Testis (tissue), 2 donors: ENCODE measurements at regions not wholly inside any gene's neighbourhood (a gene's known extent, or its start where the extent isn't known, plus 50 kb on each side); places are given as distances from the start of the nearest gene placed in this dataset.

Experiments
- DNase-seq: peaks from one replicate; pipeline ENCODE4 v3.0.0-alpha.2; 2019
- H3K27ac ChIP-seq, 2 donors: fragments of 200-600 bp; sonication (generic); one replicate each; pipeline ENCODE4 v1.5.1; 2019
- H3K27me3 ChIP-seq: fragments of 200-600 bp; sonication (generic); one replicate; pipeline ENCODE4 v1.5.1; 2019
- H3K36me3 ChIP-seq: fragments of 200-600 bp; sonication (generic); one replicate; pipeline ENCODE4 v1.5.1; 2017; ENCODE audit warnings: low read depth; ENCODE audit errors: missing control alignments
- H3K4me1 ChIP-seq: fragments of 200-600 bp; sonication (generic); one replicate; pipeline ENCODE4 v1.5.1; 2019
- H3K4me3 ChIP-seq, 2 donors: fragments of 200-600 bp; sonication (generic); one replicate each; pipeline ENCODE4 v1.5.1; 2017 to 2019
- H3K9me3 ChIP-seq: fragments of 200-600 bp; sonication (generic); one replicate; pipeline ENCODE4 v1.5.1; 2017
- CTCF ChIP-seq, 3 experiments: fragments of 450-650 bp in 2 of 3; fragments of 200-600 bp in 1 of 3; sonication (generic) in 1 of 3; IDR thresholded peaks; one replicate each; pipeline ENCODE4 v1.5.1; 2016 to 2019; ENCODE audit warnings: antibody characterized with exemption in 3 of 3, mild to moderate bottlenecking in 2 of 3, moderate library complexity in 1 of 3
- POLR2A ChIP-seq: fragments of 450-650 bp; IDR thresholded peaks from one replicate; pipeline ENCODE4 v1.6.1; 2017; ENCODE audit warnings: antibody characterized with exemption, mild to moderate bottlenecking, moderate library complexity
- WGBS, 2 donors: methylation state at CpG; one replicate each; pipeline ENCODE4 v1.1.5; 2018; 5-methylcytosine and 5-hydroxymethylcytosine counted together
- intact Hi-C: fragments of 100-400 bp; cut with DNase I; formaldehyde crosslinking; loops from one replicate; pipeline ENCODE4 v1.15.1; 2023; ENCODE audit warnings: low total_unique reads

- Histone ChIP-seq H3K4me1 (peaks cover 3% of the 10 kb centered on the region), H3K4me3 (no peak overlapping the region), H3K27me3 (no peaks in the 10 kb centered on the region), H3K9me3 (no peaks in the 10 kb centered on the region), H3K27ac (no peak overlapping the region), H3K36me3 (no peaks in the 10 kb centered on the region)
- 71 to 73% methylated on average over 16 of the region's 16 CpGs for WGBS, 2 donors
- intact Hi-C loops, result no loop called here
- TF ChIP-seq CTCF (IDR thresholded peaks at IDR 0.05) (no peak), POLR2A (no peak)
- DNase-seq, result no peak
These were observed 268.8 kb upstream of the WWC1 start for GRCh38 chr5:168022446-168023169.

- TF ChIP-seq CTCF (IDR thresholded peaks at IDR 0.05) (no peak), POLR2A (no peak)
- no peak for DNase-seq
- no peaks in the 10 kb centered on the region for H3K36me3 ChIP-seq
- no peak overlapping the region for H3K4me3 ChIP-seq
- no peak overlapping the region for H3K27ac ChIP-seq
- intact Hi-C loops, result no loop called here
- WGBS, 2 donors, result 55 to 57% methylated on average over 15 of the region's 15 CpGs
- no peaks in the 10 kb centered on the region for H3K27me3 ChIP-seq
- peaks cover 3% of the 10 kb centered on the region for H3K4me1 ChIP-seq
- no peaks in the 10 kb centered on the region for H3K9me3 ChIP-seq
These were observed 268.3 kb upstream of the WWC1 start for GRCh38 chr5:168023191-168023590.

- no peaks in the 10 kb centered on the region for H3K27me3 ChIP-seq
- 93 to 94% methylated on average over 7 of the region's 7 CpGs for WGBS, 2 donors
- intact Hi-C loops, result no loop called here
These were observed 267.1 kb upstream of the WWC1 start for GRCh38 chr5:168024306-168024705.

GRCh38 chr5:168027007-168027406 lies 264.4 kb upstream of the WWC1 start:
- DNase-seq, result no peak
- no peak for TF ChIP-seq POLR2A
- TF ChIP-seq CTCF (IDR thresholded peaks at IDR 0.05), result no peak
- intact Hi-C loops, result no loop called here
- WGBS, 2 donors, result 51 to 69% methylated on average over 6 of the region's 6 CpGs
- H3K27me3 ChIP-seq, result no peaks in the 10 kb centered on the region
- H3K4me1 ChIP-seq, result no peaks in the 10 kb centered on the region
- no peaks in the 10 kb centered on the region for H3K9me3 ChIP-seq
- no peak overlapping the region for H3K4me3 ChIP-seq
- H3K36me3 ChIP-seq, result no peaks in the 10 kb centered on the region
- no peak overlapping the region for H3K27ac ChIP-seq

More at GRCh38 chr5:168024306-168024705, 267.1 kb upstream of the WWC1 start:
- Histone ChIP-seq H3K27ac (no peak overlapping the region), H3K4me3 (no peak overlapping the region), H3K4me1 (peaks cover 3% of the 10 kb centered on the region), H3K36me3 (no peaks in the 10 kb centered on the region), H3K9me3 (no peaks in the 10 kb centered on the region)
- no peak for DNase-seq
- TF ChIP-seq POLR2A (no peak), CTCF (IDR thresholded peaks at IDR 0.05) (no peak)

GRCh38 chr5:168030912-168031311 lies 260.5 kb upstream of the WWC1 start:
- no peaks in the 10 kb centered on the region for H3K9me3 ChIP-seq
- H3K36me3 ChIP-seq, result no peaks in the 10 kb centered on the region
- intact Hi-C loops, result no loop called here
- H3K4me1 ChIP-seq, result no peaks in the 10 kb centered on the region
- no peak overlapping the region for H3K4me3 ChIP-seq
- no peak for TF ChIP-seq CTCF (IDR thresholded peaks at IDR 0.05)
- H3K27ac ChIP-seq, result no peak overlapping the region
- H3K27me3 ChIP-seq, result no peaks in the 10 kb centered on the region
- WGBS, 2 donors, result 85 to 90% methylated on average over 2 of the region's 2 CpGs
- no peak for DNase-seq
